ENCODE measurements at regions not wholly inside any gene's neighbourhood (a gene's known extent, or its start where the extent isn't known, plus 50 kb on each side); places are given as distances from the start of the nearest gene placed in this dataset.

DNA sequence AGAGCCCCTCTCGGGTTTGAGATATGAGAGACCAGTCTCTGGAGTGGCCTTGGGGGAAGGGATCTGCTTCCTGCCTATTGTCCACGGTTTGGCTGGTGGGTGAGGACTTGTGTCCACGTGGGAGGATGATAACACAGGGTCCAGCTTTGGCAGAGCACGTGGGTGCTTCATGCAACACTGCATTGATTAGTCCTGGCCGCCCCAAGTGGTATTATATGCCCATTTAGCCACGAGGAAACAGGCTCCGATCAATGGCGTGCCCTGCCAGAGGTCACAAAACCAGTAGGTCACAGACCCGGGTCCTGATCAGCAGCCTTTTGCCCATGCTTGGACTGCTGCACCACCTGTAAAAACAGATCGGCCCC, 141.6 kb downstream of the RGS9 start:
- TF ChIP-seq, protein P1, sequence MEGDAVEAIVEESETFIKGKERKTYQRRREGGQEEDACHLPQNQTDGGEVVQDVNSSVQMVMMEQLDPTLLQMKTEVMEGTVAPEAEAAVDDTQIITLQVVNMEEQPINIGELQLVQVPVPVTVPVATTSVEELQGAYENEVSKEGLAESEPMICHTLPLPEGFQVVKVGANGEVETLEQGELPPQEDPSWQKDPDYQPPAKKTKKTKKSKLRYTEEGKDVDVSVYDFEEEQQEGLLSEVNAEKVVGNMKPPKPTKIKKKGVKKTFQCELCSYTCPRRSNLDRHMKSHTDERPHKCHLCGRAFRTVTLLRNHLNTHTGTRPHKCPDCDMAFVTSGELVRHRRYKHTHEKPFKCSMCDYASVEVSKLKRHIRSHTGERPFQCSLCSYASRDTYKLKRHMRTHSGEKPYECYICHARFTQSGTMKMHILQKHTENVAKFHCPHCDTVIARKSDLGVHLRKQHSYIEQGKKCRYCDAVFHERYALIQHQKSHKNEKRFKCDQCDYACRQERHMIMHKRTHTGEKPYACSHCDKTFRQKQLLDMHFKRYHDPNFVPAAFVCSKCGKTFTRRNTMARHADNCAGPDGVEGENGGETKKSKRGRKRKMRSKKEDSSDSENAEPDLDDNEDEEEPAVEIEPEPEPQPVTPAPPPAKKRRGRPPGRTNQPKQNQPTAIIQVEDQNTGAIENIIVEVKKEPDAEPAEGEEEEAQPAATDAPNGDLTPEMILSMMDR (IDR thresholded peaks at IDR 0.05; ENCODE audit: low read length): no peak
- no peak for TF ChIP-seq EZH2 (optimal IDR thresholded peaks at IDR 0.05; ENCODE audit: low read depth, low read length)
